ENCODE measurements at regions not wholly inside any gene's neighbourhood (a gene's known extent, or its start where the extent isn't known, plus 50 kb on each side); places are given as distances from the start of the nearest gene placed in this dataset.

GRCh38 chr5:1660511-1660910, 136.8 kb upstream of the LPCAT1 start:
- no peak for TF ChIP-seq EZH2 (IDR thresholded peaks at IDR 0.05; ENCODE audit: insufficient read depth, poor library complexity, severe bottlenecking)
- no peak for TF ChIP-seq EZH2phosphoT487 (IDR thresholded peaks at IDR 0.05; ENCODE audit: insufficient read depth, low read depth)

Measured in GM23248 (cell line).